ENCODE measurements at regions not wholly inside any gene's neighbourhood (a gene's known extent, or its start where the extent isn't known, plus 50 kb on each side); places are given as distances from the start of the nearest gene placed in this dataset.

DNA sequence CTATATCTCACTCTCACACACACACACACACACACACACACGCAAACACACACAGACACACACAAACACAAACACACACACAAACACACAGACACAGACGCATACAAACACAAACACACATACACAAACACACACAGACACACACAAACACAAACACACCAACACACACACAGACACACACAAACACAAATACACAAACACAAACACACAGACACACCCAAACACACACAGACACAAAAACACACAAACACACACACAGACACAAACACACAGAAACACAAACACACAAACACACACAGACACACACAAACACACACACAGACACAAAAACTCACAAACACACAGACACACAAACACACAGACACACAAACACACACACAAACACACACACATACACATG lies 329.0 kb downstream of the ZNF536 start:
- H3K27ac ChIP-seq = no peak overlapping the region
- DNase-seq (no peak), ATAC-seq (no peak)
- no peaks in the 10 kb centered on the region for H3K27me3 ChIP-seq (ENCODE audit: low read depth)
- TF ChIP-seq, protein P1, sequence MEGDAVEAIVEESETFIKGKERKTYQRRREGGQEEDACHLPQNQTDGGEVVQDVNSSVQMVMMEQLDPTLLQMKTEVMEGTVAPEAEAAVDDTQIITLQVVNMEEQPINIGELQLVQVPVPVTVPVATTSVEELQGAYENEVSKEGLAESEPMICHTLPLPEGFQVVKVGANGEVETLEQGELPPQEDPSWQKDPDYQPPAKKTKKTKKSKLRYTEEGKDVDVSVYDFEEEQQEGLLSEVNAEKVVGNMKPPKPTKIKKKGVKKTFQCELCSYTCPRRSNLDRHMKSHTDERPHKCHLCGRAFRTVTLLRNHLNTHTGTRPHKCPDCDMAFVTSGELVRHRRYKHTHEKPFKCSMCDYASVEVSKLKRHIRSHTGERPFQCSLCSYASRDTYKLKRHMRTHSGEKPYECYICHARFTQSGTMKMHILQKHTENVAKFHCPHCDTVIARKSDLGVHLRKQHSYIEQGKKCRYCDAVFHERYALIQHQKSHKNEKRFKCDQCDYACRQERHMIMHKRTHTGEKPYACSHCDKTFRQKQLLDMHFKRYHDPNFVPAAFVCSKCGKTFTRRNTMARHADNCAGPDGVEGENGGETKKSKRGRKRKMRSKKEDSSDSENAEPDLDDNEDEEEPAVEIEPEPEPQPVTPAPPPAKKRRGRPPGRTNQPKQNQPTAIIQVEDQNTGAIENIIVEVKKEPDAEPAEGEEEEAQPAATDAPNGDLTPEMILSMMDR (IDR thresholded peaks at IDR 0.05) = no peak
- intact Hi-C loops (cut with DNase I) = no loop called here
- H3K36me3 ChIP-seq = no peaks in the 10 kb centered on the region
- no peaks in the 10 kb centered on the region for H3K4me1 ChIP-seq
- H3K9me3 ChIP-seq = no peaks in the 10 kb centered on the region
- no peak overlapping the region for H3K4me3 ChIP-seq

DNA sequence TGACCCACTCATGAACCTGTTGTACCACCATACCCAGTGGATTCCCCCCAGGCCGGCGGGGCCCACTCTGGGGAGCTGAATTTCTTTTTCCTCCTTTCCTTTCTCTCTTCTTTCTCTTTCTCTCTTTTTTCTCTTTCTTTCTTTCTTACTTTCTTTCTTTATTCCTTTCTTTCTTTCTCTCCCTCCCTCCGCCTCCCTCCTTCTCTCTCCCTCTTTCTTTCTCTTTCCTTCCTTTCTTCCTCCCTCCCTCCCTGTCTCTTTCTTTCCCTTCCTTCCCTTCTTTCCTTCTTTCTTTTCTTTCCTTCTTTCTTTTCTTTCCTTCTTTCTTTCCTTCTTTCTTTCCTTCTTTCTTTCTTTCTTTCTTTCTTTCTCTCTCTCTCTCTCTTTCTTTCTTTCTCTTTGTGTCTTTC lies 327.7 kb downstream of the ZNF536 start:
- no peak overlapping the region for H3K4me3 ChIP-seq
- H3K4me1 ChIP-seq = no peaks in the 10 kb centered on the region
- H3K27ac ChIP-seq = no peak overlapping the region
- no peak for DNase-seq
- no peaks in the 10 kb centered on the region for H3K36me3 ChIP-seq
- intact Hi-C loops (cut with DNase I) = no loop called here
- ATAC-seq = no peak
- TF ChIP-seq, protein P1 (IDR thresholded peaks at IDR 0.05) = no peak
- no peaks in the 10 kb centered on the region for H3K9me3 ChIP-seq
- H3K27me3 ChIP-seq (ENCODE audit: low read depth) = no peaks in the 10 kb centered on the region

DNA sequence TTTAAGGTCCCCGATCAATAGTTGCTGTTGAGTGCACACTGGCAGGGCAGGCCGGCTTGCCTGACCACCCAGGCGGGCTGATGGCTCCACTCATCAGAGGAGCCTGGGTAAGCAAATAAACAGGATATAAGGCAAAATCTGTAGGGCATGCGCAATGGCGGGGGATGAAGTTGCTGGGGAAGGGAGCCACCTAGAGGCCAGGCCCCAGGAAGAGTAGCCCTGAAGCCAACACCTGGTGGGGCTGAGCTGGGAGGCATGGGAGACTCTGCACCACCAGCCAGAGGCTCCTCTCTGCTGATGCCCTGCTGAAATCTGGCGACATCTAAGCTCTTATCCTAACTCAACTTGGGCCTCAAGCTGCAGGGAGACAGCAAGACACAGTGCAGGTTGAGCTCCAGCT lies 324.3 kb downstream of the ZNF536 start:
- H3K4me3 ChIP-seq = no peak overlapping the region
- intact Hi-C loops (cut with DNase I) = no loop called here
- no peaks in the 10 kb centered on the region for H3K9me3 ChIP-seq
- H3K36me3 ChIP-seq = no peaks in the 10 kb centered on the region
- peaks cover 3% of the 10 kb centered on the region for H3K27me3 ChIP-seq (ENCODE audit: low read depth)
- H3K27ac ChIP-seq = no peak overlapping the region
- H3K4me1 ChIP-seq = peaks cover 11% of the 10 kb centered on the region
- DNase-seq = no peak
- ATAC-seq = peak; percentile 17 to 49
- TF ChIP-seq, protein P1 (IDR thresholded peaks at IDR 0.05) = peak; percentile 42

DNA sequence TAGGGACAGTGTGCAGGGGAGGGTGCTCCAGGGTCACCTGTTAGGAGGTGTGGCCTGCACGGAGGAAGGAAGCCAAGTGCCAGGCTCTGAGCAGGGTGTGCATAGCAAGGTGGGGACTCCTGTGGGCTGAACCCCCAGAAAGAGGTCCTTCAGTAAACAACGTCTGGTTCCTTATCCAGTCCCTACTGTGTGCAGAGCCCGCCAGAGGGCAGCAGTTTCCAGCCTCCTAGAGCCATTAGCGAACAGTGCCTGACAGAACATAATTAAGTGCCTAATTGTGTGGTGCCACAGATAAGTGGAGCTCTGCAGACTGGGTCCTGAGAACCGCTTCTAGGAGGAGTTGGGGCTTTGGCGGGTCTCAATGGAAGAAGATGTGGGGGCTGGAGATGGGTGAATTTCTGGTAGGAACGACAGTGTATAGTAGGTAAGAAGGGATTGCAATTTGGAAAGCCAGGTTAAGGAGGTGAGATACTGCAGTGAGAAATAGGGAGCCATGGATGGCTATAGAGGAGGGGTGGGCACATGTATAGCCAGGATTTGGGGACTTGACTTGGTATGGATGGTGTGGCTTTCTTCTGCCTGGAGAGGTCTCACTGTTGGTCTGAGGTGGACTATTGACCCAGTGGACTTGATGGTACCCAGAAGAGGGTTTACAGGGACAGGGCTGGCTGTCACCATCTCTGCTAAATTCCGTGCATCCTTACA lies 323.1 kb downstream of the ZNF536 start:
- no peak for ATAC-seq

DNA sequence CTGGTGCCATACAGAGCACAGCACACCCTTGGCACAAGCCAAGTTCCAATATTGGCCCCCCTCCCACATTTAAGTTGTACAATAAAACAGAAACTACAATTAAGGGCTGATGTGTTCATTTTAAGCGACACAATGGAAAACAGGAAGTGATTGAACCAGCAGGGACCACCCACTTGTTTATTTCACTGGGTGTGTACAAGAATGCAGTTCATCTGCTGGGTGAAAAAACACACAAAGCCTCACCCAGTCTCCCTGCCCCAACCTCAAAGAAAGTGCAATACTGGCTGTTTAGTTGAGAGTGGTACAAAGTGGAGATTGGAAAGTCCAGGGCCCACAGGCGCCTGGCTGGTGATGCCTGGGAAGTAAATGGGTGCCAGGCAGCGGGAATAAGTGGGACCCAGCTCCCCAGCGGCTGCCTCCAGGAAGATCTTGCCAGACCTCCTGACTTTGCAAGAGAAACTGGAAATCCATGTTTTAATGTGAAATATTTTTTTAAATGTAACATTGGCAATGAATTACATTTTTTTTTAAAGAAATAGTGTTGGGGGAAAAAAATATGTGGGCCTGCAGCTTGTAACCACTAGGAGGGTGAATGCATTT lies 322.1 kb downstream of the ZNF536 start:
- ATAC-seq (no peak), DNase-seq (no peak)
- H3K4me1 ChIP-seq = peaks cover 11% of the 10 kb centered on the region
- no peaks in the 10 kb centered on the region for H3K36me3 ChIP-seq
- no peak overlapping the region for H3K4me3 ChIP-seq
- intact Hi-C loops (cut with DNase I) = loop anchor here (5.0 kb wide), 1 partner anchor 1533 kb away; no protein-coding TSS in a partner anchor
- no peaks in the 10 kb centered on the region for H3K9me3 ChIP-seq
- peaks cover 4% of the 10 kb centered on the region for H3K27me3 ChIP-seq (ENCODE audit: low read depth)
- TF ChIP-seq, protein P1 (IDR thresholded peaks at IDR 0.05) = no peak
- H3K27ac ChIP-seq = no peak overlapping the region

More for the DNA sequence above, 323.1 kb downstream of the ZNF536 start:
- Histone ChIP-seq H3K27me3 (ENCODE audit: low read depth) (peaks cover 3% of the 10 kb centered on the region), H3K36me3 (no peaks in the 10 kb centered on the region), H3K27ac (no peak overlapping the region), H3K4me1 (peaks cover 11% of the 10 kb centered on the region), H3K4me3 (no peak overlapping the region), H3K9me3 (no peaks in the 10 kb centered on the region)
- intact Hi-C loops (cut with DNase I) = no loop called here
- no peak for DNase-seq
- TF ChIP-seq, protein P1 (IDR thresholded peaks at IDR 0.05) = no peak
